Motor neuron (in vitro differentiated cells): ENCODE measurements at regions not wholly inside any gene's neighbourhood (a gene's known extent, or its start where the extent isn't known, plus 50 kb on each side); places are given as distances from the start of the nearest gene placed in this dataset.

Experiments
- ATAC-seq, 8 experiments: fragments of 200-7000 bp; cut with Tn5 transposase; replicated peaks in 6 of 8; 2 replicates each; pipeline ENCODE4 v1.8.0; 2021; ENCODE audit warnings: mild to moderate bottlenecking in 8 of 8, moderate library complexity in 8 of 8
- H3K27ac ChIP-seq, 2 donors: fragments of 250-450 bp; sonication (Bioruptor Pico); 2 replicates each; pipeline ENCODE4 v1.9.0; 2021; ENCODE audit warnings: antibody characterized with exemption in 2 of 2, mild to moderate bottlenecking in 2 of 2, moderate library complexity in 1 of 2
- H3K4me1 ChIP-seq, 2 donors: fragments of 250-450 bp; sonication (Bioruptor Pico); replicated peaks in 1 of 2; 2 replicates each; pipeline ENCODE4 v1.6.1; 2021; ENCODE audit warnings: antibody characterized with exemption in 2 of 2, mild to moderate bottlenecking in 2 of 2, moderate library complexity in 1 of 2
- H3K4me3 ChIP-seq, 5 donors: fragments of 250-450 bp; sonication (Bioruptor Pico); 2 replicates each; pipeline ENCODE4 v1.9.0; 2021; ENCODE audit warnings: antibody characterized with exemption in 5 of 5, mild to moderate bottlenecking in 5 of 5, moderate library complexity in 4 of 5
- WGBS, 10 experiments: fragments of 450-650 bp; shearing (Covaris generic); methylation state at CpG; one replicate each; pipeline ENCODE4 v1.0.0; 2022; 5-methylcytosine and 5-hydroxymethylcytosine counted together
- in situ Hi-C, 9 experiments: fragments of 400-800 bp; cut with MboI; loops; one replicate each; pipeline ENCODE4 v1.15.0; 2021; ENCODE audit warnings: low sequenced_read_pairs in 9 of 9, low pct_unique_long_range_greater_than_20kb in 2 of 9; ENCODE audit not compliant: unreplicated experiment in 9 of 9

- H3K4me1 ChIP-seq: peaks cover 0 to 2% of the 10 kb centered on the region in 2 donors
- H3K4me3 ChIP-seq: no peak overlapping the region
- 80 to 96% (median 92%) methylated on average over 1 to 5 of the region's 19 CpGs; no CpG with 5 or more reads in 3 of the 10 experiments for whole genome bisulfite sequencing, 10 experiments
- no peak overlapping the region for H3K27ac ChIP-seq
- in situ Hi-C loops: no loop called here
- no peak for ATAC-seq
Observed at GRCh38 chr16:87185983-87186382, 131.2 kb downstream of the C16orf95 start.

- Histone ChIP-seq H3K27ac (no peak overlapping the region), H3K4me3 (no peak overlapping the region), H3K4me1 (peaks cover 0 to 2% of the 10 kb centered on the region in 2 donors)
- ATAC-seq: no peak
- WGBS, 10 experiments: 70 to 100% (median 86%) methylated on average over 3 to 15 of the region's 17 CpGs; no CpG with 5 or more reads in 3 of the 10 experiments
- in situ Hi-C loops: no loop called here
Observed at GRCh38 chr16:87186446-87186845, 130.7 kb downstream of the C16orf95 start.

GRCh38 chr16:87186876-87187533, 130.2 kb downstream of the C16orf95 start:
- ATAC-seq: no peak
- Histone ChIP-seq H3K4me1 (peaks cover 0 to 3% of the 10 kb centered on the region in 2 donors), H3K4me3 (no peak overlapping the region), H3K27ac (no peak overlapping the region)
- in situ Hi-C loops: no loop called here
- 30 to 100% (median 58%) methylated on average over 1 to 4 of the region's 11 CpGs; no CpG with 5 or more reads in 5 of the 10 experiments for WGBS, 10 experiments

- in situ Hi-C loops: no loop called here
- peaks cover 0 to 4% of the 10 kb centered on the region in 2 donors for H3K4me1 ChIP-seq
- no peak overlapping the region for H3K4me3 ChIP-seq
- H3K27ac ChIP-seq: no peak overlapping the region
- 0 to 100% (median 82%) methylated on average over 1 to 3 of the region's 8 CpGs; no CpG with 5 or more reads in 2 of the 10 experiments for WGBS, 10 experiments
- ATAC-seq: no peak
Observed at GRCh38 chr16:87188104-87188503, 129.1 kb downstream of the C16orf95 start.

- Histone ChIP-seq H3K27ac (no peak overlapping the region), H3K4me3 (no peak overlapping the region), H3K4me1 (peaks cover 0 to 4% of the 10 kb centered on the region in 2 donors)
- in situ Hi-C loops: no loop called here
- WGBS, 10 experiments: 80 to 100% (median 98%) methylated on average over 1 to 7 of the region's 8 CpGs; no CpG with 5 or more reads in 2 of the 10 experiments
- ATAC-seq: no peak
Observed at GRCh38 chr16:87189426-87189825, 127.8 kb downstream of the C16orf95 start.

- no peak overlapping the region for H3K4me3 ChIP-seq
- WGBS, 10 experiments: 32 to 100% (median 81%) methylated on average over 2 to 9 of the region's 9 CpGs; no CpG with 5 or more reads in 1 of the 10 experiments
- in situ Hi-C loops: no loop called here
- ATAC-seq: peak in 2 of 8 experiments; percentile 71 to 90
- H3K4me1 ChIP-seq: peaks cover 0 to 4% of the 10 kb centered on the region in 2 donors
- H3K27ac ChIP-seq: no peak overlapping the region
Observed at GRCh38 chr16:87190288-87191230, 126.6 kb downstream of the C16orf95 start.

GRCh38 chr16:87192452-87193073, 124.6 kb downstream of the C16orf95 start:
- no peak for ATAC-seq
- peaks cover 0 to 2% of the 10 kb centered on the region in 2 donors for H3K4me1 ChIP-seq
- 51 to 92% (median 85%) methylated on average over 2 to 16 of the region's 16 CpGs; no CpG with 5 or more reads in 3 of the 10 experiments for WGBS, 10 experiments
- in situ Hi-C loops: no loop called here
- no peak overlapping the region for H3K4me3 ChIP-seq
- H3K27ac ChIP-seq: no peak overlapping the region

GRCh38 chr16:87194172-87194571, 123.0 kb downstream of the C16orf95 start:
- in situ Hi-C loops: no loop called here
- Histone ChIP-seq H3K27ac (no peak overlapping the region), H3K4me3 (no peak overlapping the region), H3K4me1 (peaks cover 6 to 9% of the 10 kb centered on the region in 2 donors)
- 57 to 100% (median 77%) methylated on average over 1 to 5 of the region's 6 CpGs; no CpG with 5 or more reads in 4 of the 10 experiments for WGBS, 10 experiments
- ATAC-seq: no peak

GRCh38 chr16:87195161-87195560, 122.0 kb downstream of the C16orf95 start:
- in situ Hi-C loops: no loop called here
- no peak for ATAC-seq
- 50 to 100% (median 90%) methylated on average over 1 to 4 of the region's 6 CpGs; no CpG with 5 or more reads in 5 of the 10 experiments for WGBS, 10 experiments
- H3K4me1 ChIP-seq: peaks cover 6 to 9% of the 10 kb centered on the region in 2 donors
- no peak overlapping the region for H3K4me3 ChIP-seq
- H3K27ac ChIP-seq: no peak overlapping the region

- in situ Hi-C loops: no loop called here
- H3K27ac ChIP-seq: no peak overlapping the region
- WGBS, 10 experiments: 71 to 96% (median 86%) methylated on average over 1 to 9 of the region's 11 CpGs; no CpG with 5 or more reads in 7 of the 10 experiments
Observed at GRCh38 chr16:87196231-87196630, 121.0 kb downstream of the C16orf95 start.

GRCh38 chr16:87196661-87197060, 120.5 kb downstream of the C16orf95 start:
- H3K4me1 ChIP-seq: peaks cover 6 to 9% of the 10 kb centered on the region in 2 donors
- H3K27ac ChIP-seq: no peak overlapping the region
- no peak overlapping the region for H3K4me3 ChIP-seq
- 80 to 100% (median 92%) methylated on average over 1 of the region's 2 CpGs; no CpG with 5 or more reads in 6 of the 10 experiments for WGBS, 10 experiments
- in situ Hi-C loops: no loop called here
- no peak for ATAC-seq

More at GRCh38 chr16:87196231-87196630, 121.0 kb downstream of the C16orf95 start:
- H3K4me3 ChIP-seq: no peak overlapping the region
- H3K4me1 ChIP-seq: peaks cover 6 to 9% of the 10 kb centered on the region in 2 donors
- peak in 1 of 8 experiments; percentile 69 for ATAC-seq

- in situ Hi-C loops: no loop called here
- peak; percentile 23 to 70 (median 48) for ATAC-seq
- 30 to 100% (median 48%) methylated on average over 1 to 7 of the region's 8 CpGs; no CpG with 5 or more reads in 2 of the 10 experiments for WGBS, 10 experiments
Observed at GRCh38 chr16:87198328-87198832, 118.8 kb downstream of the C16orf95 start.

More at GRCh38 chr16:87198328-87198832, 118.8 kb downstream of the C16orf95 start:
- Histone ChIP-seq H3K4me3 (no peak overlapping the region), H3K4me1 (peaks cover 4 to 9% of the 10 kb centered on the region in 2 donors), H3K27ac (no peak overlapping the region)
